ENCODE measurements at regions not wholly inside any gene's neighbourhood (a gene's known extent, or its start where the extent isn't known, plus 50 kb on each side); places are given as distances from the start of the nearest gene placed in this dataset.

DNA sequence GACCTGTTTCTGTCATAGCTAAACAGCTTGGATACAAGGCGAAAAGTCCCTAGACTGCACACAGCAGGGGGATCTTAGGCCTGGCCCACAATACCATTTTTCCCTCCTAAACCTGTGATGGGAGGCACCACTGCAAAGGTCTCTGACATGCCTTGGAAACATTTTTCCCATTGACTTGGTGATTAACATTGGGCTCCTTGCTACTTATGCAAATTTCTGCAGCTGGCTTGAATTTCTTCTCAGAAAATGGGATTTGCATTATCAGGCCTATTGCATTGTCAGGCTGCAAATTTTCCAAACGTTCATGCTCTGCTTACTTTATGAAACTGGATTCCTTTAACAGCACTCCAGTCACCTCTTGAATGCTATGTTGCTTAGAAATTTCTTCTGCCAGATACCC is 136.2 kb upstream of the TSHZ3 start:
- no peaks in the 10 kb centered on the region for H3K79me2 ChIP-seq (ENCODE audit: insufficient read depth, low read depth, low read length)
- no peak overlapping the region for H3K27ac ChIP-seq (ENCODE audit: low read depth, low read length, poor library complexity, severe bottlenecking)
- no peak overlapping the region for H3K4me2 ChIP-seq (ENCODE audit: low read length)
- no peaks in the 10 kb centered on the region for H4K20me1 ChIP-seq (ENCODE audit: insufficient read depth, low read length)
- no peaks in the 10 kb centered on the region for H3K36me3 ChIP-seq (ENCODE audit: insufficient read depth, low read length)
- intact Hi-C loops (cut with micrococcal nuclease; ENCODE audit: unreplicated experiment): no loop called here
- POLR2A ChIA-PET: no interaction called here
- no peaks in the 10 kb centered on the region for H3K9me2 ChIP-seq (ENCODE audit: insufficient read depth, low read length)
- TF ChIP-seq, protein P1, sequence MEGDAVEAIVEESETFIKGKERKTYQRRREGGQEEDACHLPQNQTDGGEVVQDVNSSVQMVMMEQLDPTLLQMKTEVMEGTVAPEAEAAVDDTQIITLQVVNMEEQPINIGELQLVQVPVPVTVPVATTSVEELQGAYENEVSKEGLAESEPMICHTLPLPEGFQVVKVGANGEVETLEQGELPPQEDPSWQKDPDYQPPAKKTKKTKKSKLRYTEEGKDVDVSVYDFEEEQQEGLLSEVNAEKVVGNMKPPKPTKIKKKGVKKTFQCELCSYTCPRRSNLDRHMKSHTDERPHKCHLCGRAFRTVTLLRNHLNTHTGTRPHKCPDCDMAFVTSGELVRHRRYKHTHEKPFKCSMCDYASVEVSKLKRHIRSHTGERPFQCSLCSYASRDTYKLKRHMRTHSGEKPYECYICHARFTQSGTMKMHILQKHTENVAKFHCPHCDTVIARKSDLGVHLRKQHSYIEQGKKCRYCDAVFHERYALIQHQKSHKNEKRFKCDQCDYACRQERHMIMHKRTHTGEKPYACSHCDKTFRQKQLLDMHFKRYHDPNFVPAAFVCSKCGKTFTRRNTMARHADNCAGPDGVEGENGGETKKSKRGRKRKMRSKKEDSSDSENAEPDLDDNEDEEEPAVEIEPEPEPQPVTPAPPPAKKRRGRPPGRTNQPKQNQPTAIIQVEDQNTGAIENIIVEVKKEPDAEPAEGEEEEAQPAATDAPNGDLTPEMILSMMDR (conservative IDR thresholded peaks at IDR 0.05; ENCODE audit: low read length): no peak
- no peak for TF ChIP-seq EZH2phosphoT487 (IDR thresholded peaks at IDR 0.05; ENCODE audit: borderline replicate concordance, low read depth, low read length)
- no peaks in the 10 kb centered on the region for H3K9me3 ChIP-seq (ENCODE audit: low read length)
- no peak overlapping the region for H3K4me3 ChIP-seq (ENCODE audit: low read depth, low read length, poor library complexity, severe bottlenecking)
- no TSS peak for BruUV-seq (replicated peaks)
- H3K4me1 ChIP-seq (ENCODE audit: insufficient read depth, low read length, poor library complexity, severe bottlenecking): no peaks in the 10 kb centered on the region
- DNase-seq (ENCODE audit: low spot score): no peak
- H2AFZ ChIP-seq (ENCODE audit: low read length): no peak overlapping the region
- CTCF ChIA-PET (ENCODE audit: unreplicated experiment): no interaction called here

DNA sequence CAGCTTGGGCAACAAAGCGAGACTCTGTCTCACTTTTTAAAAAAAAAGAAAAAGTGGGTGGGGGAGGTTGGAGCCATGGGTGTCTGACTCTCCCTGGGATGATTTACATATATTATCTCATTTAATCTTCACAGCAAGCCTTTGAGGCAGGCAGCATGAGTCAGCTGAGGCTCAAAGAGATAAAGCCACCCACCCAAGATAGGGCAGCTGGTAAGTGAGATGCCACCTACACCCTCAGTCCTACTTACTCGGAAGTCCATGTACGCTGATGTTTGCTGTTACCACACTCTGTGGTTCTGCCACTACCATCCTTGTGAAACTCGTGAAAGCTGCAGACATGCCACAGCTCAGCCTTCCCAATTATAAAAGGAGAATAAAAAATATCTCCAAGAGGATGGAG is 142.0 kb upstream of the TSHZ3 start:
- Histone ChIP-seq H3K79me2 (ENCODE audit: insufficient read depth, low read depth, low read length) (no peaks in the 10 kb centered on the region), H3K36me3 (ENCODE audit: insufficient read depth, low read length) (no peaks in the 10 kb centered on the region), H3K4me3 (ENCODE audit: low read depth, low read length, poor library complexity, severe bottlenecking) (no peak overlapping the region), H2AFZ (ENCODE audit: low read length) (no peak overlapping the region), H3K4me2 (ENCODE audit: low read length) (no peak overlapping the region), H4K20me1 (ENCODE audit: insufficient read depth, low read length) (no peaks in the 10 kb centered on the region), H3K4me1 (ENCODE audit: insufficient read depth, low read length, poor library complexity, severe bottlenecking) (no peaks in the 10 kb centered on the region), H3K9me3 (ENCODE audit: low read length) (no peaks in the 10 kb centered on the region), H3K9me2 (ENCODE audit: insufficient read depth, low read length) (no peaks in the 10 kb centered on the region), H3K27ac (ENCODE audit: low read depth, low read length, poor library complexity, severe bottlenecking) (no peak overlapping the region)
- BruUV-seq (replicated peaks): no TSS peak
- ChIA-PET CTCF (ENCODE audit: unreplicated experiment) (no interaction called here), POLR2A (no interaction called here)
- TF ChIP-seq EZH2phosphoT487 (IDR thresholded peaks at IDR 0.05; ENCODE audit: borderline replicate concordance, low read depth, low read length): no peak
- TF ChIP-seq, protein P1 (conservative IDR thresholded peaks at IDR 0.05; ENCODE audit: low read length): no peak
- intact Hi-C loops (cut with micrococcal nuclease; ENCODE audit: unreplicated experiment): no loop called here
- no peak for DNase-seq (ENCODE audit: low spot score)

DNA sequence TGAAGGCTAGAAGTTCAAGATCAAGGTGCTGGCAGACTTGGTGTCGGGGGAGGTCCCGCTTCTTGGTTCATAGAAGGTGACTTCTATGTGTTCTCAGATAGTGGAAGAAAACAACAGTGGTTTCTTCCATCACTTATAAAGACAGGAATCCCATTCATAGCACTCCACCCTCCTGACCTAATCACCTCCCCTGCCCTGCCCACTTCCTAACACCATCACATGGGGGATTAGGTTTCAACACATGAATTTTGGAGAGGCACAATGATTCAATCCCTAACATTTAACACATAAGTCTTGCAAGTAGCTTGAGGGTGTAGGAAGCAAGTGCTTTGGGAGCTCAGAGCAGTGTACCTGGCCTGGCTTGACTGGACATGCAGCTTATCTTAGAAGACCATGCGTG is 142.8 kb upstream of the TSHZ3 start:
- H2AFZ ChIP-seq (ENCODE audit: low read length): no peak overlapping the region
- H3K79me2 ChIP-seq (ENCODE audit: insufficient read depth, low read depth, low read length): no peaks in the 10 kb centered on the region
- H3K4me2 ChIP-seq (ENCODE audit: low read length): no peak overlapping the region
- intact Hi-C loops (cut with micrococcal nuclease; ENCODE audit: unreplicated experiment): no loop called here
- ChIA-PET POLR2A (no interaction called here), CTCF (ENCODE audit: unreplicated experiment) (no interaction called here)
- no peaks in the 10 kb centered on the region for H3K4me1 ChIP-seq (ENCODE audit: insufficient read depth, low read length, poor library complexity, severe bottlenecking)
- no peak for TF ChIP-seq EZH2phosphoT487 (IDR thresholded peaks at IDR 0.05; ENCODE audit: borderline replicate concordance, low read depth, low read length)
- TF ChIP-seq, protein P1 (conservative IDR thresholded peaks at IDR 0.05; ENCODE audit: low read length): no peak
- no peaks in the 10 kb centered on the region for H3K36me3 ChIP-seq (ENCODE audit: insufficient read depth, low read length)
- H4K20me1 ChIP-seq (ENCODE audit: insufficient read depth, low read length): no peaks in the 10 kb centered on the region
- no peak overlapping the region for H3K4me3 ChIP-seq (ENCODE audit: low read depth, low read length, poor library complexity, severe bottlenecking)
- H3K9me3 ChIP-seq (ENCODE audit: low read length): no peaks in the 10 kb centered on the region
- no TSS peak for BruUV-seq (replicated peaks)
- no peaks in the 10 kb centered on the region for H3K9me2 ChIP-seq (ENCODE audit: insufficient read depth, low read length)
- DNase-seq (ENCODE audit: low spot score): no peak
- H3K27ac ChIP-seq (ENCODE audit: low read depth, low read length, poor library complexity, severe bottlenecking): no peak overlapping the region
